ENCODE measurements at regions not wholly inside any gene's neighbourhood (a gene's known extent, or its start where the extent isn't known, plus 50 kb on each side); places are given as distances from the start of the nearest gene placed in this dataset.

- TF ChIP-seq EZH2 (IDR thresholded peaks at IDR 0.05) = no peak
- no peak for TF ChIP-seq CTCF (IDR thresholded peaks at IDR 0.05)
- TF ChIP-seq EZH2phosphoT487 (IDR thresholded peaks at IDR 0.05) = no peak
Measured at GRCh38 chr12:125645724-125646123, 580.5 kb downstream of the AACS start.
